Spleen (tissue), 11 donors: ENCODE measurements at regions not wholly inside any gene's neighbourhood (a gene's known extent, or its start where the extent isn't known, plus 50 kb on each side); places are given as distances from the start of the nearest gene placed in this dataset.

ENCODE experiments used
- DNase-seq: peaks from one replicate; pipeline ENCODE4 v3.0.0-alpha.2; 2020
- H3K27ac ChIP-seq, 8 donors: fragments of 200-600 bp; sonication (generic) in 7 of 8; 1 replicate in 4 of 8; 2 replicates in 4 of 8; pipeline versions ENCODE4 v1.5.0 to v1.8.0; 2016 to 2021; ENCODE audit warnings: inconsistent platforms in 4 of 8, mild to moderate bottlenecking in 4 of 8, moderate library complexity in 1 of 8
- H3K27me3 ChIP-seq, 7 donors: fragments of 200-600 bp; sonication (generic) in 6 of 7; replicated peaks in 1 of 7; 1 replicate in 4 of 7; 2 replicates in 3 of 7; pipeline versions ENCODE4 v1.5.0 to v1.8.0; 2016 to 2021; ENCODE audit warnings: inconsistent platforms in 3 of 7, mild to moderate bottlenecking in 1 of 7
- H3K36me3 ChIP-seq, 6 donors: fragments of 200-600 bp; sonication (generic) in 5 of 6; 1 replicate in 4 of 6; 2 replicates in 2 of 6; pipeline versions ENCODE4 v1.5.0 to v1.8.0; 2016 to 2021; ENCODE audit warnings: inconsistent platforms in 2 of 6
- H3K4me1 ChIP-seq, 6 donors: fragments of 200-600 bp; sonication (generic) in 5 of 6; 1 replicate in 3 of 6; 2 replicates in 3 of 6; pipeline versions ENCODE4 v1.5.0 to v1.8.0; 2016 to 2021; ENCODE audit warnings: inconsistent platforms in 3 of 6
- H3K4me3 ChIP-seq, 8 donors: fragments of 200-600 bp; sonication (generic) in 7 of 8; 1 replicate in 4 of 8; 2 replicates in 4 of 8; pipeline versions ENCODE4 v1.5.0 to v1.8.0; 2016 to 2021; ENCODE audit warnings: inconsistent platforms in 4 of 8, mild to moderate bottlenecking in 4 of 8, moderate library complexity in 2 of 8
- H3K9me3 ChIP-seq, 8 donors: fragments of 200-600 bp; sonication (generic) in 7 of 8; 1 replicate in 4 of 8; 2 replicates in 4 of 8; pipeline versions ENCODE4 v1.5.0 to v1.8.0; 2016 to 2021; ENCODE audit warnings: inconsistent platforms in 4 of 8
- CTCF ChIP-seq, 11 experiments: fragments of 200-600 bp in 7 of 11; fragments of 450-650 bp in 4 of 11; sonication (generic) in 4 of 11; IDR thresholded peaks in 8 of 11; conservative IDR thresholded peaks in 3 of 11; 1 replicate in 7 of 11; 2 replicates in 4 of 11; pipeline versions ENCODE4 v1.4.0 to v1.8.0; 2016 to 2021; ENCODE audit warnings: antibody characterized with exemption in 11 of 11, inconsistent platforms in 4 of 11, mild to moderate bottlenecking in 1 of 11
- POLR2A ChIP-seq, 3 donors: fragments of 450-650 bp; IDR thresholded peaks; one replicate each; pipeline ENCODE4 v1.5.1; 2017; ENCODE audit warnings: antibody characterized with exemption in 3 of 3, mild to moderate bottlenecking in 1 of 3
- POLR2AphosphoS5 ChIP-seq, 3 donors: sonication (generic); formaldehyde crosslinking; IDR thresholded peaks; one replicate each; pipeline ENCODE4 v1.5.1; 2017; ENCODE audit warnings: antibody characterized with exemption in 3 of 3
- WGBS, 5 donors: extraction: QIAGEN DNeasy Blood & Tissue Kit in 3 of 5; methylation state at CpG; one replicate each; pipeline versions ENCODE4 v1.1.5 to v1.1.7; 2013 to 2018; 5-methylcytosine and 5-hydroxymethylcytosine counted together
- intact Hi-C: fragments of 100-400 bp; cut with DNase I; formaldehyde crosslinking; loops from one replicate; pipeline ENCODE4 v1.15.0; 2023; ENCODE audit warnings: low total_unique reads
- donor health status: healthy with polysubstance abuse.
- donor health status: DM: no; HTN: no; CAD: no; lungs with moderate emphysema.
- donor health status: DM: no; HTN: no; CAD: no.
- donor health status: Bipolar disorder and iron deficiency.
- donor health status: healthy.
- donor health status: DM: no; HTN: no; CAD: no.
- donor health status: DM: yes; HTN: yes; CAD: no.

GRCh38 chr6:137687818-137688217, 179.2 kb upstream of the TNFAIP3 start:
- 89 to 94% (median 93%) methylated on average over 3 of the region's 3 CpGs for WGBS, 5 donors
- Histone ChIP-seq H3K9me3 (no peaks in the 10 kb centered on the region), H3K27me3 (no peaks in the 10 kb centered on the region), H3K4me1 (no peaks in the 10 kb centered on the region), H3K36me3 (no peaks in the 10 kb centered on the region), H3K4me3 (no peak overlapping the region), H3K27ac (no peak overlapping the region)
- no peak for TF ChIP-seq POLR2AphosphoS5 (IDR thresholded peaks at IDR 0.05)
- no peak for TF ChIP-seq CTCF (IDR thresholded peaks at IDR 0.05 in 8 of 11, conservative IDR thresholded peaks at IDR 0.05 in 3 of 11)
- TF ChIP-seq POLR2A (IDR thresholded peaks at IDR 0.05): no peak
- no peak for DNase-seq
- intact Hi-C loops: no loop called here

- Histone ChIP-seq H3K36me3 (no peaks in the 10 kb centered on the region), H3K27ac (no peak overlapping the region), H3K27me3 (no peaks in the 10 kb centered on the region), H3K9me3 (no peaks in the 10 kb centered on the region), H3K4me1 (no peaks in the 10 kb centered on the region), H3K4me3 (no peak overlapping the region)
- TF ChIP-seq POLR2A (IDR thresholded peaks at IDR 0.05) (no peak), CTCF (IDR thresholded peaks at IDR 0.05 in 8 of 11, conservative IDR thresholded peaks at IDR 0.05 in 3 of 11) (no peak), POLR2AphosphoS5 (IDR thresholded peaks at IDR 0.05) (no peak)
- intact Hi-C loops: no loop called here
- no peak for DNase-seq
These were observed 178.7 kb upstream of the TNFAIP3 start for GRCh38 chr6:137688230-137688971.

- no peak overlapping the region for H3K4me3 ChIP-seq
- H3K9me3 ChIP-seq: no peaks in the 10 kb centered on the region
- no peak overlapping the region for H3K27ac ChIP-seq
- WGBS, 5 donors: 78 to 84% (median 81%) methylated on average over 4 of the region's 4 CpGs
- no peak for DNase-seq
- no peaks in the 10 kb centered on the region for H3K27me3 ChIP-seq
- no peaks in the 10 kb centered on the region for H3K36me3 ChIP-seq
- intact Hi-C loops: no loop called here
- no peaks in the 10 kb centered on the region for H3K4me1 ChIP-seq
- TF ChIP-seq POLR2A (IDR thresholded peaks at IDR 0.05) (no peak), CTCF (IDR thresholded peaks at IDR 0.05 in 8 of 11, conservative IDR thresholded peaks at IDR 0.05 in 3 of 11) (no peak), POLR2AphosphoS5 (IDR thresholded peaks at IDR 0.05) (no peak)
These were observed 177.7 kb upstream of the TNFAIP3 start for GRCh38 chr6:137689377-137689776.

GRCh38 chr6:137690034-137690433, 177.0 kb upstream of the TNFAIP3 start:
- no peaks in the 10 kb centered on the region for H3K9me3 ChIP-seq
- no peak overlapping the region for H3K4me3 ChIP-seq
- H3K27ac ChIP-seq: no peak overlapping the region
- no peaks in the 10 kb centered on the region for H3K36me3 ChIP-seq
- no peak for DNase-seq
- TF ChIP-seq POLR2A (IDR thresholded peaks at IDR 0.05) (no peak), POLR2AphosphoS5 (IDR thresholded peaks at IDR 0.05) (no peak), CTCF (IDR thresholded peaks at IDR 0.05 in 8 of 11, conservative IDR thresholded peaks at IDR 0.05 in 3 of 11) (no peak)
- no peaks in the 10 kb centered on the region for H3K27me3 ChIP-seq
- intact Hi-C loops: no loop called here
- no peaks in the 10 kb centered on the region for H3K4me1 ChIP-seq
